T-helper 2 cell treated with Interferon-gamma antibody and Interleukin-4, amounts not matched to agents 100 ng/mL and 5 ng/mL, for 36 hours (primary cell): ENCODE measurements at regions not wholly inside any gene's neighbourhood (a gene's known extent, or its start where the extent isn't known, plus 50 kb on each side); places are given as distances from the start of the nearest gene placed in this dataset.
"Not testable (repeated sequence)": the region's sequence is repeated elsewhere in the genome, so short reads cannot be mapped to it uniquely, and the experiment has no call there.

Source experiments
- intact Hi-C: fragments of 100-400 bp; cut with micrococcal nuclease; formaldehyde crosslinking; loops from one replicate; pipeline ENCODE4 v1.15.1; 2023

DNA sequence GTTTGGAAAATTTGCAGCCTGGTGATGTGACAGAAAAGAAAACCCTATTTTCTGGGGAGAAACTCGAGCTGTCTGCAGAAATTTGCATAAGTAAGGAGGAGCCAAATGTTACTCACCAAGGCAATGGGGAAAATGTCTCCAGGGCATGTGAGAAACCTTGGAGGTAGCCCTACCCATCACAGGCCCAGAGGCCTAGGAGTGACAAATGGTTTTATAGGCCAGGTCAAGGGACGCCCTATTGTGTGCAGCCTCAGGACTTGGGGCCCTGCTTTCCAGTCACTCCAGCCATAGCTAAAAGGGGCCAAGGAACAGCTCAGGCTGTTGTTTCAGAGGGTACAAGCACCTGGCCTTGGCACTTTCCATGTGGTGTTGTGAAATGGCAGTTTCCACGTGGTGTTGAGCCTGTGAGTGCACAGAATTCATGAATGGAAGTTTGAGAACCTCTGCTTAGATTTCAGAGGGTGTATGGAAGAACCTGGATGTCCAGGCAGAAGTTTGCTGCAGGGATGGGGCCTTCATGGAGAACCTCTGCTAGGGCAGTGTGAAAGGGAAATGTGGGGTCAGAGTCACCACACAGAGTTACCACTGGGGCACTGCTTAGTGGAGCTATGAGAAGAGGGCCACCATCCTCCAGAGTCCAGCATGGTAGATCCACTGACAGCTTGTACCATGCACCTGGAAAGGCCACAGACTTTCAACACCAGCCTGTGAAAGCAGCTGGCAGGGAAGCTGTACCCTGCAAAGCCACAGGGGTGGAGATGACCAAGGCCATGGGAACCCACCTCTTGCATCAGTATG, 637.6 kb upstream of the EPHA5 start:
- intact Hi-C loops, result no loop called here

GRCh38 chr4:66300336-66300934, 630.1 kb upstream of the EPHA5 start:
- intact Hi-C loops, result no loop called here

DNA sequence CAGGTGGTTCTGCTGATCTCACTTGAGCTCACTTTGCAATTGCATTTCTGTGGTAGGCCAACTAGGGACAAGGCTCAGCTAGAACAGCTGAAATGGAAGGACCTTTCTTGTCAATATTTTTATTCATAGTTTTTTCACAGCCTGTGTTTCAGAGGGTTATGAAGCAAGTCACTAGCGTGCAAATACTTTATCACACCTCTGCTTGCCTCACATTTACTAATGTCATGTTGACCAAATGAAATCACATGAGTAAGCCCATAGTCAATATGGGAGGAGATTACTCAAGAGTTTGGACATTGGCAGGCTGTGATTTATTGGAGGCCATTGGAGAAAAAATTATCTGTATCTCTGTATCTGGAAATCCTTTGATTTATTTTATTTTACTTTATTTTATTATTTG, 628.3 kb upstream of the EPHA5 start:
- intact Hi-C loops, result no loop called here

- intact Hi-C loops, result no loop called here
Observed at GRCh38 chr4:66297703-66298102, 627.4 kb upstream of the EPHA5 start.

- intact Hi-C loops, result no loop called here
Observed at GRCh38 chr4:66294638-66295037, 624.3 kb upstream of the EPHA5 start.

- intact Hi-C loops, result no loop called here
Observed at GRCh38 chr4:66284991-66285451, 614.7 kb upstream of the EPHA5 start.

GRCh38 chr4:66279084-66279483, 608.8 kb upstream of the EPHA5 start:
- intact Hi-C loops, result no loop called here

DNA sequence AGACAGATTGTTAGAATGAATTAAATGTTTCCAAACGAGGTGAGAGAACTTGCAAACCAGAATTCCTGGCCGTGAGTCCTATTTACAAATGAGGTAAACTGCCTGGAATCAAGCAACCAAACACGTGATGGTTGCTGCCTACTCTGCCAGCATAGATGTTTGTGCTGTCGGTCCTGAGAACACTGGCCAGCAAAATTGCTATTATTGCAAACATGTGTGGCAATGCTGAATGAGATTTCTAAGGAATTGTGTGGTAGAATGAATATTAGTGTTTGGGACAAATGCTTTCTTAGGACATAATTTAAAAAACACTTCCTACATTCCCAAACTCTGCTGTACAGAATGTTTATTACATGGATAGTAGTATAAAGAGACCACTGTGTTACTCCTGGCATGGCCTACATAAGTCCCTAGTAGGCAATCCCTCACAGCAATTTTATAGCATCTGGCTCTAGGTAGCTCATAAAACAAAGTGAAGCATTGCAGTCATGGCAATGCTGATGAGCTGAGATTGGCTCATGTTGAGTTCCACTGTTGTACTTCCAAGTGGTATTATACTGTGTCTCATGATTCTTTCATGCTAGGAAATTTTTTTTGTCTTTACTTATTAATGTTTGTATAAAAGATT, 605.2 kb upstream of the EPHA5 start:
- intact Hi-C loops, result no loop called here

- intact Hi-C loops, result no loop called here
Observed at GRCh38 chr4:66273110-66273509, 602.8 kb upstream of the EPHA5 start.

DNA sequence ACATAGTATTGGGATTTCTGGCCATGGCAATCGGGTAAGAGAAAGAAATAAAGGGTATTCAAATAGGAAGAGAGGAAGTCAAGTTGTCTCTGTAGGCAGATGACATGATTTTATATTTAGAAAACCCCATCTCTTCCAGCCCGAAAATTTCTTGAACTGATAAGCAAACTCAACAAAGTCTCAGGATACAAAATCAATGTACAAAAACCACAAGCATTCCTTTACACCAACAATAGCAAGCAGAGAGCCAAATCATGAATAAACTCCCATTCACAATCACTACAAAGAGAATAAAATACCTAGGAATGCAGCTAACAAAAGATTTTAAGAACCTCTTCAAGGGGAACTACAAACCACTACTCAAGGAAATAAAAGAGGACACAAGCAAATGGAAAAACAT, 600.1 kb upstream of the EPHA5 start:
- intact Hi-C loops, result not testable (repeated sequence)

- intact Hi-C loops, result not testable (repeated sequence)
Observed at GRCh38 chr4:66266554-66266953, 596.3 kb upstream of the EPHA5 start.

DNA sequence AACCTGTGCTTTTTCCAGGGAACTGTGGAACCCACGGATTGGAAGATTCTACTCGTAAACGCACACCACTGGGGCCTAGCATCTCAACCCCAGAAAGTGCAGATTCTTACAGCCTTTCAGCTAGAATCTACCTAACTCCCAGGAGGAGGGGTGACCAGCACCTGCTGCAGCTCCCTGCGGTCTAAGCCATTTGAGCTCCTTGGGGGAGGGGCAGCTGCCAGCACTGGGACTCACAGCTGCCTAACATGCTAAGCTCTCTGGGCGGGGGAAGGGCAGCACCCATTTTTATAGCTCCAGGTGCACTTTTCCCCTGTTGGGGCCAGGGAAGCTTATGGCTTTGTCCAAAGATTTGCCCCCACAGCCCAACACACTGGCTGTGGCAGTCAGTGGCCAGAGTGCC, 595.7 kb upstream of the EPHA5 start:
- intact Hi-C loops, result no loop called here

- intact Hi-C loops, result no loop called here
Observed at GRCh38 chr4:66252291-66252690, 582.0 kb upstream of the EPHA5 start.

DNA sequence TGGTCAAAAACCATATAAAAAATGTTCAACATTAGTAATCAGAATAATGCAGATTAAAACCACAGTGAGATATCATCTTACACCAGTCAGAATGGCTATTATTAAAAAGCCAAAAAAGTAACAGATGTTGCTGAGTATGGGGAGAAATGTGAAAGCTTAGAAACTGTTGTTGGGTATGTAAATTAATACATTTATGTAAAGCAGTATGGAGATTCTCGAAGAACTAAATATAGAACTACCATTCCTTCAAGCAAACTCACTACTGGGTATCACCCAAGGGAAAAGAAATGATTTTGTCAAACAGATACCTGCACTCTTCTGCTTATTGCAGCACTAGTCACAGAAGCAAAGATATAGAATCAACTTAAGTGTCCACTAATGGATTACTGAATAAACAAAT, 576.4 kb upstream of the EPHA5 start:
- intact Hi-C loops, result no loop called here

GRCh38 chr4:66235876-66236275, 565.6 kb upstream of the EPHA5 start:
- intact Hi-C loops, result no loop called here

GRCh38 chr4:66229885-66230284, 559.6 kb upstream of the EPHA5 start:
- intact Hi-C loops, result no loop called here

DNA sequence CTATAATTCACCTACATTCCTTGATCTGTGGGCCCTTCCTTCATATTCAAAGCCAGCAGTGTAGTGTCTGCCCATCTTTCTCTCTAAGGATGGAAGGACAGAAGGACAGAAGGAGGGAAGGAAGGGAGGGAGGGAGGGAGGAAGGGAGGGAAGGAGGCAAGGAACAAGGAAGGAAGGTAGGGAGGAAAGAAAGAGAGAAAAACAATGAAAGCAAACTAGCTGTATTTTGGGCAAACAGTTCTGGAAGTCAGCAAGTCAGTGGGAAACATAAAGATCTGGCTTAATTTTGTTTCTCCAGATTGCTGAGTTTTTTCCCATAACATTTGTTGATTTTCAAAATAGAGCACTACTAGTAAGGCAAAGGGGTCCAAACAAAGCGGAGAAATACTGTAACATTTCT, 555.2 kb upstream of the EPHA5 start:
- intact Hi-C loops, result no loop called here

GRCh38 chr4:66223068-66223703, 552.9 kb upstream of the EPHA5 start:
- intact Hi-C loops, result no loop called here

- intact Hi-C loops, result no loop called here
Observed at GRCh38 chr4:66219401-66219800, 549.1 kb upstream of the EPHA5 start.

GRCh38 chr4:66216252-66216651, 546.0 kb upstream of the EPHA5 start:
- intact Hi-C loops, result no loop called here

DNA sequence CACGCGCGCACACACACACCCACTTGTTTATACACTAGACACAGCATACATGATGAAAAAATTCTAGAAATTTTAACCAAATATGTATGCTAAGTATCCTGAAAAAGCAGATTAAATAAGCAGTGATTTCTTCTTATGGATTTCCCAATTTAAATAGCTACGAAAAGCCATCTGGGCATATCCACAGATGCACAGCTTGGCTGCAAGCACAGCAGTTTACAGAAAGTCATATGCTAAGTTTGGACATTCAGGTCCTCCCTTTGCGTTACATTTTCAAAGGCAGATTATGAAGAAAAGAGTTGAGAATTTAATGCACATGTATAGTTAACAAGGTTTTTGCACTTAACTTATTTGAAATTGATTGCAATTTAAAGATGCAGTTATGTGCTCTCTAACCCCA, 542.2 kb upstream of the EPHA5 start:
- intact Hi-C loops, result no loop called here
